GM18507 (cell line): ENCODE measurements at regions not wholly inside any gene's neighbourhood (a gene's known extent, or its start where the extent isn't known, plus 50 kb on each side); places are given as distances from the start of the nearest gene placed in this dataset.
"Not testable (repeated sequence)": the region's sequence is repeated elsewhere in the genome, so short reads cannot be mapped to it uniquely, and the experiment has no call there.

Experiments used
- DNase-seq: peaks from one replicate; pipeline ENCODE4 v3.0.0; 2011; ENCODE audit warnings: low read depth; ENCODE audit not compliant: insufficient read length; ENCODE audit errors: extremely low spot score
- FAIRE-seq: peaks from 2 replicates; lab custom pipeline; 2011; peaks lifted over from hg19 to GRCh38; lab: Jason Lieb, UNC

GRCh38 chrX:127187095-127187494 is 367.6 kb downstream of the PRR32 start:
- FAIRE-seq, result no peak
- DNase-seq, result no peak

GRCh38 chrX:127190381-127190780 is 370.9 kb downstream of the PRR32 start:
- DNase-seq (no peak), FAIRE-seq (no peak)

GRCh38 chrX:127207326-127207725 is 387.8 kb downstream of the PRR32 start:
- DNase-seq (no peak), FAIRE-seq (no peak)

- DNase-seq, result not testable (repeated sequence)
Measured at GRCh38 chrX:127221821-127222220, 402.3 kb downstream of the PRR32 start.

GRCh38 chrX:127243654-127244053 is 424.1 kb downstream of the PRR32 start:
- FAIRE-seq (no peak), DNase-seq (no peak)

More at GRCh38 chrX:127221821-127222220, 402.3 kb downstream of the PRR32 start:
- not testable (repeated sequence) for FAIRE-seq

- DNase-seq (no peak), FAIRE-seq (no peak)
Measured at GRCh38 chrX:127259742-127260141, 440.2 kb downstream of the PRR32 start.

GRCh38 chrX:127276326-127276725 is 456.8 kb downstream of the PRR32 start:
- FAIRE-seq, result no peak
- no peak for DNase-seq

- DNase-seq, result no peak
- no peak for FAIRE-seq
Measured at GRCh38 chrX:127300511-127300910, 481.0 kb downstream of the PRR32 start.

- DNase-seq, result no peak
Measured at GRCh38 chrX:127302841-127303240, 483.3 kb downstream of the PRR32 start.

GRCh38 chrX:127305013-127305412 is 485.5 kb downstream of the PRR32 start:
- FAIRE-seq (no peak), DNase-seq (no peak)

More at GRCh38 chrX:127302841-127303240, 483.3 kb downstream of the PRR32 start:
- FAIRE-seq, result no peak

GRCh38 chrX:127306262-127306661 is 486.7 kb downstream of the PRR32 start:
- FAIRE-seq, result no peak

GRCh38 chrX:127313635-127314034 is 494.1 kb downstream of the PRR32 start:
- no peak for DNase-seq
- FAIRE-seq, result no peak

More at GRCh38 chrX:127306262-127306661, 486.7 kb downstream of the PRR32 start:
- no peak for DNase-seq

- FAIRE-seq (no peak), DNase-seq (no peak)
Measured at GRCh38 chrX:127317159-127317558, 497.6 kb downstream of the PRR32 start.

GRCh38 chrX:127324128-127324527 is 504.6 kb downstream of the PRR32 start:
- FAIRE-seq (no peak), DNase-seq (no peak)
